Activated T-helper 2 cell treated with anti-CD3 and anti-CD28 coated beads, Interferon-gamma antibody, Interleukin-2, Interleukin-4, amounts not matched to agents 10 μg/mL and 5 μg/mL and 100 μg/mL, durations not matched to agents 14 hours and 24 hours and 36 hours (primary cell): ENCODE measurements at regions not wholly inside any gene's neighbourhood (a gene's known extent, or its start where the extent isn't known, plus 50 kb on each side); places are given as distances from the start of the nearest gene placed in this dataset.
"Not testable (repeated sequence)": the region's sequence is repeated elsewhere in the genome, so short reads cannot be mapped to it uniquely, and the experiment has no call there.

Experiments used
- DNase-seq: peaks from one replicate; pipeline ENCODE4 v3.0.0; 2021; ENCODE audit warnings: low spot score
- H3K27ac Mint-ChIP-seq: one replicate; pipeline ENCODE4 v1.8.0; 2021; ENCODE audit warnings: mixed read lengths
- H3K27me3 Mint-ChIP-seq: one replicate; pipeline ENCODE4 v1.8.0; 2021; ENCODE audit warnings: low read depth, mixed read lengths
- H3K36me3 Mint-ChIP-seq: one replicate; pipeline ENCODE4 v1.8.0; 2021; ENCODE audit warnings: low read depth, mixed read lengths
- H3K4me1 Mint-ChIP-seq: one replicate; pipeline ENCODE4 v1.8.0; 2021; ENCODE audit warnings: low read depth, mixed read lengths
- H3K4me3 Mint-ChIP-seq: one replicate; pipeline ENCODE4 v1.8.0; 2021; ENCODE audit warnings: low read depth, mild to moderate bottlenecking, moderate library complexity, mixed read lengths
- H3K9me3 Mint-ChIP-seq: one replicate; pipeline ENCODE4 v1.8.0; 2021; ENCODE audit warnings: mixed read lengths
- intact Hi-C: fragments of 100-400 bp; cut with micrococcal nuclease; formaldehyde crosslinking; loops from one replicate; pipeline ENCODE4 v1.15.1; 2023

DNA sequence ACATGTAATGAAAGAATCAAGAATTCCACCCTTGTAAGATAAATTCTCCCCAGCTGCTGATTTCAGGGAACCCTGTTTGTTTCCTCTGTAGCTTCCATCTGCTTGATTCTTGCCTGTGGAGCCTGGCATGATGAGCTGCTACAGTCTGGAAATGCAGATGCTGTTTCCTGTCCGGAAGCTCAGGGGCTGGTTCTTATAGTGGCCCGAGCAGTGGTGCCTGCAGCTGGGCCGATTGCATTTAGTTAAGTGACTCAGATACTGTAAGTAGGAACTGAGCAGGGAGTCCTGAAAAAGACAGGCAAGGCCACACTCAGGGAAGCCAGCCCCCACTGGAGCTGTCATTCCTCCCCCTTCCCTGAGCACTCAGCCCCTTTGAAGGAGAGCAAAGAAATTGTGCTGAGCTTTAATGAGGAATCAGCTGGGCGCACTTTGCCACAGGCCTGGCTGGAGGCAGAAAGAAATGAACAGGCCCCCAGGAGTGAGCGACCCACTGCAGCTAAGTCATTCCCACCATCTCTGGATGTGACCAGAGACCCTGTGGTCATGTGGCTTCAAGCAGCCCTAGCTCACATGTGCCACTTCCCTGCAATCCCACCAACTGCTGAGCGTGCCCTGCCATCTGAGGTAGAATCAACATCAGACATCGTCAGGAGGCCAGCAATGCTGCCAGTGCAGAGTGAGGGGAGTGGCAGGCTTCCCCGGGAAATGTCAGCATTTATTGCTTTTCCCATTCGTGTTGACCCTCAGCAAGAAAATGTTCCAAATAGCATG, 206.0 kb upstream of the WWC1 start:
- no peak for DNase-seq
- Mint-ChIP-seq H3K4me1 (no peaks in the 10 kb centered on the region), H3K36me3 (no peaks in the 10 kb centered on the region), H3K9me3 (no peaks in the 10 kb centered on the region), H3K4me3 (no peak overlapping the region), H3K27me3 (no peaks in the 10 kb centered on the region), H3K27ac (no peak overlapping the region)
- intact Hi-C loops, result no loop called here

- Mint-ChIP-seq H3K4me1 (no peaks in the 10 kb centered on the region), H3K9me3 (no peaks in the 10 kb centered on the region), H3K27me3 (no peaks in the 10 kb centered on the region), H3K36me3 (no peaks in the 10 kb centered on the region), H3K27ac (no peak overlapping the region), H3K4me3 (no peak overlapping the region)
- DNase-seq, result no peak
- intact Hi-C loops, result no loop called here
These were observed 205.3 kb upstream of the WWC1 start for GRCh38 chr5:168086104-168086610.

GRCh38 chr5:168086746-168087145, 204.7 kb upstream of the WWC1 start:
- Mint-ChIP-seq H3K4me3 (no peak overlapping the region), H3K9me3 (no peaks in the 10 kb centered on the region), H3K36me3 (no peaks in the 10 kb centered on the region), H3K4me1 (no peaks in the 10 kb centered on the region), H3K27ac (no peak overlapping the region), H3K27me3 (no peaks in the 10 kb centered on the region)
- intact Hi-C loops, result no loop called here
- DNase-seq, result no peak

DNA sequence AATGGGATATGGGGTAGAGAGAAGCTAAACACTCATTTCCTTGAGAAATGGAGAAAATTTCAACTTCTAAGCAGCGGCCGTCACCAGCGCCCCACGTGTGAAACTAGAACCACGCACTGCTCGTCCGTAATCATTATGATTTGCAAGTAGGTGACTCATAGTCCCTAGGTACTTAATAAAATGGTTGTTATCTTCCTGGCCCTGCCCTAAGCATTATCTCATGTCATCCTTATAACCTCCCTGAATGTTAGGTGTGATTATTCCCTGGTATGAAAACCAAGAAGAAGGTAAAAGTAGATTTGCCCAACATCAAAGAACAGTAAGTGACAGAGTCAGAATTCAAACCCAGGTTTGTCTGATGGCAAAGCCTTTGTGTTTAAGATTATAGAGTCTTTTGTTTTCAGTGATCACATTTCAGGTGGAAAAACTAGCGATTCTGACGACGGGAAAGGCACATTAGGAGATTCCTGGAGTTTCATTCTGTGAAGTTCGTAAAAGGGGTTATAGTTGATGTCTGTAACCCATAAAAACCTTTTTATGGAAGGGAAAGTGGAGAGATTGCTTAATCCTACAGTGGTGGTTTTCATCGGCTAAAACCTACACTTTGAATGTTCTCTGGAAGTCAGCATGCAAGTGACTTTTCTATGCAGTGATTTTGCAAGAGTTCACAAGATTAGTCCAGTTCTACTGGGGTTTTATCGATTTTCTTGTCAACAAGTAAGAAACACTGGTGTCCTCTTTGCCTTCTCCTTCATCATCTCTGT, 202.9 kb upstream of the WWC1 start:
- no peaks in the 10 kb centered on the region for H3K27me3 Mint-ChIP-seq
- intact Hi-C loops, result no loop called here
- H3K9me3 Mint-ChIP-seq, result no peaks in the 10 kb centered on the region
- no peak overlapping the region for H3K4me3 Mint-ChIP-seq
- no peak overlapping the region for H3K27ac Mint-ChIP-seq
- H3K36me3 Mint-ChIP-seq, result no peaks in the 10 kb centered on the region
- no peaks in the 10 kb centered on the region for H3K4me1 Mint-ChIP-seq
- no peak for DNase-seq

- Mint-ChIP-seq H3K4me1 (no peaks in the 10 kb centered on the region), H3K36me3 (no peaks in the 10 kb centered on the region), H3K27me3 (no peaks in the 10 kb centered on the region), H3K9me3 (no peaks in the 10 kb centered on the region), H3K4me3 (no peak overlapping the region), H3K27ac (no peak overlapping the region)
- intact Hi-C loops, result no loop called here
- DNase-seq, result no peak
These were observed 202.1 kb upstream of the WWC1 start for GRCh38 chr5:168089201-168089887.

GRCh38 chr5:168092209-168093185, 198.9 kb upstream of the WWC1 start:
- Mint-ChIP-seq H3K4me3 (no peak overlapping the region), H3K36me3 (no peaks in the 10 kb centered on the region), H3K27ac (no peak overlapping the region), H3K27me3 (no peaks in the 10 kb centered on the region), H3K4me1 (no peaks in the 10 kb centered on the region), H3K9me3 (no peaks in the 10 kb centered on the region)
- no peak for DNase-seq
- intact Hi-C loops, result no loop called here

- DNase-seq, result no peak
- no peak overlapping the region for H3K4me3 Mint-ChIP-seq
- no peaks in the 10 kb centered on the region for H3K9me3 Mint-ChIP-seq
- no peak overlapping the region for H3K27ac Mint-ChIP-seq
- intact Hi-C loops, result no loop called here
- no peaks in the 10 kb centered on the region for H3K27me3 Mint-ChIP-seq
- no peaks in the 10 kb centered on the region for H3K36me3 Mint-ChIP-seq
- no peaks in the 10 kb centered on the region for H3K4me1 Mint-ChIP-seq
These were observed 198.1 kb upstream of the WWC1 start for GRCh38 chr5:168093200-168093910.

- H3K36me3 Mint-ChIP-seq, result no peaks in the 10 kb centered on the region
- no peak overlapping the region for H3K4me3 Mint-ChIP-seq
- no peak overlapping the region for H3K27ac Mint-ChIP-seq
- no peaks in the 10 kb centered on the region for H3K9me3 Mint-ChIP-seq
- no peaks in the 10 kb centered on the region for H3K27me3 Mint-ChIP-seq
- intact Hi-C loops, result no loop called here
- H3K4me1 Mint-ChIP-seq, result no peaks in the 10 kb centered on the region
- no peak for DNase-seq
These were observed 194.9 kb upstream of the WWC1 start for GRCh38 chr5:168096525-168096924.

DNA sequence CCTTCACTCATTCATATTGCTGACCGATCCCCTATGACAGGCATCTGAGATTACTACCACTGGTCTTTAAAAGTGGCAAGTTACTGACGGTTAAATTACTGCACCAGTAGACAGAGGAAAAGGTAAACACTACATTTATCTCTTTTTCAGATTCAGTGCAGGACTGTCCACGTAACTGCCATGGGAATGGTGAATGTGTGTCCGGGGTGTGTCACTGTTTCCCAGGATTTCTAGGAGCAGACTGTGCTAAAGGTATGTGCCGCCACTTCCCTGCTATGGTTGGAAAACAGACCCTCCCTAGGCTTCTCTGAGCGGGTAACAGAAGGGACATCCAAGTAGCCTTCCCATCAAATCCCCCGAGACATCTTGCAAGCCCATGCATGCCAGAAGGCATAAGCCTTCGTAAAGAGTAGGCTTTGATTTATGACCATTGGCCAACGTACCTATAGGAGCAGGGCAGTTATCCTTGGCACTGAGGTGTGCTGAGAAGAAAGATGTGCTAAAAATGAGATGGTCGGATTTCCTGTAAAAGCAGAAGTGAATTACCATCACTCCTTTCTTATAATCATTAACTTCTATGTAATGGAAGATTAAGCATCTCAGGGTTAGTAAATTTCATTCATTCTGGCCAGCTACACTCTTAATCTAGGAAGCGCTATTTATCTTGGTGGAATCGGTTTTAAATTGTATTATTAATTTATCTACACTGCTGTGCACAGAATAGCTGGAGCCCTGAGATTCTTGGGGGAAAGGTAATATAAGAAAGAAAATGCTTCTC, 193.4 kb upstream of the WWC1 start:
- Mint-ChIP-seq H3K36me3 (no peaks in the 10 kb centered on the region), H3K27ac (no peak overlapping the region), H3K9me3 (no peaks in the 10 kb centered on the region), H3K4me1 (no peaks in the 10 kb centered on the region), H3K27me3 (no peaks in the 10 kb centered on the region), H3K4me3 (no peak overlapping the region)
- intact Hi-C loops, result no loop called here
- no peak for DNase-seq

DNA sequence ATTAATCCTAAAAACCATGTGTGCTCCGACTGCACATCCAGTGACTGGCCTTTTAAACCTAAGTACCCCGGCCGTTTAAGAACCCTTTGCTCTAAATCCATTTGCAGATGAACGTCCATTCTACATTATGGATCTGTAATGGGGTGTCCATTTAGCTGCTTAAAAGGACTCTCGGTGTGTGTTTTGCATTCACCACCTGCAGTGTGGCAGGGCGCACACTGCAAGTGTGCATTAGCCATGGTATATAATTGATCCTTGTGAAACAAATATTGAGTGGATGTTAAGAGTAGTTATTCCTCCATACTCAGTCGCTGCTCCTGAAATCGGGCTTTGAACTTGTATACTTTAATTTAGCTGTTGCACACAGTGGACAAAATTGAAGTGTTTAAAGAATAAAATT, 190.1 kb upstream of the WWC1 start:
- Mint-ChIP-seq H3K27ac (no peak overlapping the region), H3K36me3 (no peaks in the 10 kb centered on the region), H3K4me3 (no peak overlapping the region), H3K27me3 (peaks cover 2% of the 10 kb centered on the region), H3K9me3 (no peaks in the 10 kb centered on the region), H3K4me1 (no peaks in the 10 kb centered on the region)
- intact Hi-C loops, result no loop called here
- DNase-seq, result no peak

DNA sequence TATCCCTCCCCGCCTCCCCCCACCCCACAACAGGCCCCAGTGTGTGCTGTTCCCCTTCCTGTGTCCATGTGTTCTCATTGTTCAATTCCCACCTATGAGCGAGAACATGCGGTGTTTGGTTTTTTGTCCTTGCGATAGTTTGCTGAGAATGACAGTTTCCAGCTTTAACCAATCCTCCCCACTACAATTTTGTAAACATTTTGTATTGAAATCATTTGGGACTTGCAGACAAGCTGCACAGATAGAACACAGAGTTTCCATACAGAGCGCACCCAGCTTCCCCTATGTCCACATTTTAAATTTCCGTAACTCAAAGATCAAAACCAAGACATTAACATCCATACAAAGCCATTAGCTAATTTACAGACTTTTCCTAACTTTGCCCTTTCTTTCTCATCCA, 188.4 kb upstream of the WWC1 start:
- H3K27me3 Mint-ChIP-seq, H3K4me3 Mint-ChIP-seq, H3K9me3 Mint-ChIP-seq, intact Hi-C loops, DNase-seq, H3K4me1 Mint-ChIP-seq, H3K27ac Mint-ChIP-seq, H3K36me3 Mint-ChIP-seq: not testable (repeated sequence)
